ENCODE measurements at regions not wholly inside any gene's neighbourhood (a gene's known extent, or its start where the extent isn't known, plus 50 kb on each side); places are given as distances from the start of the nearest gene placed in this dataset.

DNA sequence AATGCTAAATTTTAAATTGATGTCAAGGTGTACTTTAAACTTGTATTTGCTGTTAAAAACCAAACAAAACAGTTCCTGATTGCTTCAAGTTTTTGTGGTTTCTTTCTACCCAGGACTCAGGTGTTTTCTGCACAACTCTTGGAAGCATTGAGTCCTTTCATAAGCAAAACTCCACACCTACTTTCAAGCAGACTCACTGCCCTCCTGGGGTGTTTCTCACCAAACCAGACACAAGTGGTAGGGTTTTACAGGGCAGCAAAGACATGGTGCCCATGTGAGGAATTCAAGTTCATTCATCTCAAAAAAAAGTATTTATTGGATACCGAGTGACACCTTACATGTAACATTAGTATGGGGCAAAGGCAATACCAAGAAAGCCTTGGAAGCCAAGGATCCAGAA lies 146.7 kb upstream of the BNIP2 start:
- TF ChIP-seq, protein P1, sequence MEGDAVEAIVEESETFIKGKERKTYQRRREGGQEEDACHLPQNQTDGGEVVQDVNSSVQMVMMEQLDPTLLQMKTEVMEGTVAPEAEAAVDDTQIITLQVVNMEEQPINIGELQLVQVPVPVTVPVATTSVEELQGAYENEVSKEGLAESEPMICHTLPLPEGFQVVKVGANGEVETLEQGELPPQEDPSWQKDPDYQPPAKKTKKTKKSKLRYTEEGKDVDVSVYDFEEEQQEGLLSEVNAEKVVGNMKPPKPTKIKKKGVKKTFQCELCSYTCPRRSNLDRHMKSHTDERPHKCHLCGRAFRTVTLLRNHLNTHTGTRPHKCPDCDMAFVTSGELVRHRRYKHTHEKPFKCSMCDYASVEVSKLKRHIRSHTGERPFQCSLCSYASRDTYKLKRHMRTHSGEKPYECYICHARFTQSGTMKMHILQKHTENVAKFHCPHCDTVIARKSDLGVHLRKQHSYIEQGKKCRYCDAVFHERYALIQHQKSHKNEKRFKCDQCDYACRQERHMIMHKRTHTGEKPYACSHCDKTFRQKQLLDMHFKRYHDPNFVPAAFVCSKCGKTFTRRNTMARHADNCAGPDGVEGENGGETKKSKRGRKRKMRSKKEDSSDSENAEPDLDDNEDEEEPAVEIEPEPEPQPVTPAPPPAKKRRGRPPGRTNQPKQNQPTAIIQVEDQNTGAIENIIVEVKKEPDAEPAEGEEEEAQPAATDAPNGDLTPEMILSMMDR (conservative IDR thresholded peaks at IDR 0.05) = no peak
- no peak for TF ChIP-seq ZFX (IDR thresholded peaks at IDR 0.05)
